T-helper 17 cell (primary cell): ENCODE measurements at regions not wholly inside any gene's neighbourhood (a gene's known extent, or its start where the extent isn't known, plus 50 kb on each side); places are given as distances from the start of the nearest gene placed in this dataset.
"Not testable (repeated sequence)": the region's sequence is repeated elsewhere in the genome, so short reads cannot be mapped to it uniquely, and the experiment has no call there.

Source experiments
- ATAC-seq: fragments of 150-1000 bp; cut with Tn5 transposase; 2 replicates; pipeline ENCODE4 v1.10.0; 2021; ENCODE audit warnings: mild to moderate bottlenecking, moderate library complexity
- DNase-seq, 3 donors: peaks; one replicate each; pipeline versions ENCODE4 v3.0.0 to v3.0.0-alpha.2; 2020 to 2021
- H3K9me3 ChIP-seq: one replicate; pipeline ENCODE4 v1.7.0; 2013; ENCODE audit warnings: low read length, mild to moderate bottlenecking; ENCODE audit not compliant: control insufficient read depth, poor library complexity, severe bottlenecking
- H3K27ac Mint-ChIP-seq: one replicate; pipeline ENCODE4 v1.8.0; 2022; ENCODE audit warnings: mild to moderate bottlenecking, moderate library complexity, mixed read lengths
- H3K27me3 Mint-ChIP-seq: one replicate; pipeline ENCODE4 v1.8.0; 2022; ENCODE audit warnings: mixed read lengths
- H3K36me3 Mint-ChIP-seq: one replicate; pipeline ENCODE4 v1.8.0; 2022; ENCODE audit warnings: low read depth, mixed read lengths
- H3K4me1 Mint-ChIP-seq: one replicate; pipeline ENCODE4 v1.8.0; 2022; ENCODE audit warnings: mild to moderate bottlenecking, mixed read lengths
- H3K4me3 Mint-ChIP-seq: one replicate; pipeline ENCODE4 v1.8.0; 2022; ENCODE audit warnings: mild to moderate bottlenecking, moderate library complexity, mixed read lengths

DNA sequence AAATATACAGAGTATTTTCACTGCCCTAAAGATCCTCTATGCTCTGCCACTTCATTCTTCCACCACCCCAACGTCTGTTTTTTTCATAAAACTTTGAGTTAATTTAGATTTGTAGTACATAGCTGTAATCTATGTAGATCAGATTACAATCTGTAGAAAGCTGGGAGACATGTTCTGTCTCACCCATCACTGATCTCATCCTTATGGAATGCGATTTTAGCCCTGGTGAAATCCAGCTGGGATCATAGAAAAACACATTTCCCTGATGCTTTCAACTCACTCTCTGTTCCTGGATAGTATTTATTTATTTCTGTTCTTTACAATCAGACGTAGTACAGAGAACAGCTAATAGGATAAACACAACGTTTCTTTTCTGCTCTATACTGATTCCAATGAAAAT, 521.0 kb downstream of the KIF20B start:
- Mint-ChIP-seq H3K27ac (no peak overlapping the region), H3K36me3 (no peaks in the 10 kb centered on the region)

DNA sequence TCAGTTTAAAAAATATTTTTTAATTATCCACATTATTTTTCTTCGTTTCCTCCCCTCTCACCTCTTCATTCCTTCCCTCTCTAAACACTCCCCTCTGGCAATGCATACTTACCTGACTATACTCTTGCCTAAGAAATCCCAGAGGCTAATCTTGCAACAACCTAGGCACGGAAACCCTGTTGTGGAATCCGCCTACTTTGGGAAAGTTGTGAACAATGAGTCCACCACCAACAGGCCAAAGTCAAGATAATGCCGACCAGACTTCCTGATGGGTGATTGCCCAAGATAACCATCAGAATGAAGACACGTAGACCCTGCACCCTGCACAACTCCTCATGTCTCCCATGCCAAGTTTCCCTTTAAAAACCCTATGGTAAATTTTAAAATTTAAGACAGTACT, 521.5 kb downstream of the KIF20B start:
- H3K4me3 Mint-ChIP-seq: no peak overlapping the region
- no peak for ATAC-seq

More for the DNA sequence above, 521.0 kb downstream of the KIF20B start:
- no peak for ATAC-seq
- DNase-seq: no peak
- Mint-ChIP-seq H3K27me3 (no peaks in the 10 kb centered on the region), H3K4me1 (no peaks in the 10 kb centered on the region), H3K4me3 (no peak overlapping the region)
- no peaks in the 10 kb centered on the region for H3K9me3 ChIP-seq

DNA sequence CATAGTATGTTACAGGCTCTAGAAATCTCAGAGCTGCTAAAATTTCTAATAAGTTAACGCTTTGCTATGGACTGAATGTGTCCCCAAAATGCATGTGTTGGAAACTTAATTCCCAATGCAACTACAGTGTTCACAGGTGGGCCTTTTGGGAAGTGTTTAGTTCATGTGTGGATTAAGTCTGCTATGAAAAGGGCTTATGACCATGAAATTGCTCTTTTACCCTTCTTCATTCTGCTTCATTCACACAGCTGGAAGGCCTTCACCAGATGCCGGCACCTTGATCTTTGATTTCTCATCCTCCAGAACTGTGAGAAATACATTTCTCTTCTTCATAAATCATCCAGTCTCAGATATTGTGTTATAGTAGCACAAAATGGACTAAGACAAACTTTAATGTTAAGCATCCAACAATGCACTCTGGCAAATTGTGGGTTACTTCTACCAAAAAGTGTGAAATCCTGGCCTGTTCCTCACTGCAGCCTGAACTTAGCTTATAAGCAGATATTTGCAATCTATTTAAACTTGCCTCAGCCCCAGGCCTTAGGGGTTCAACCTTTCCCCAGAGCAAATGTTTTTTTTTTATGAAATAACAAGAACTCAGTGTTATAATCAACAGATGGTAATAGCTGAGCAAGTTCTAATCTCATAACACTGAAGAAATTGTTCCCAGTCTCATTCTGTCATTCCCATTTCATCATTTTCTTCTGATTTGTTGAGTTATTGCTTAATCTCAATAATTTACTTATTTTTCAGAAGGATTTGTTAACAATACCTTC, 523.6 kb downstream of the KIF20B start:
- no peaks in the 10 kb centered on the region for H3K4me1 Mint-ChIP-seq
- no peaks in the 10 kb centered on the region for H3K36me3 Mint-ChIP-seq
- no peak overlapping the region for H3K4me3 Mint-ChIP-seq
- no peaks in the 10 kb centered on the region for H3K27me3 Mint-ChIP-seq
- ATAC-seq: no peak
- no peaks in the 10 kb centered on the region for H3K9me3 ChIP-seq
- DNase-seq: no peak
- H3K27ac Mint-ChIP-seq: no peak overlapping the region

More for the DNA sequence above, 521.5 kb downstream of the KIF20B start:
- no peak overlapping the region for H3K27ac Mint-ChIP-seq
- no peak for DNase-seq
- H3K36me3 Mint-ChIP-seq: no peaks in the 10 kb centered on the region
- no peaks in the 10 kb centered on the region for H3K9me3 ChIP-seq
- H3K27me3 Mint-ChIP-seq: no peaks in the 10 kb centered on the region
- H3K4me1 Mint-ChIP-seq: no peaks in the 10 kb centered on the region

DNA sequence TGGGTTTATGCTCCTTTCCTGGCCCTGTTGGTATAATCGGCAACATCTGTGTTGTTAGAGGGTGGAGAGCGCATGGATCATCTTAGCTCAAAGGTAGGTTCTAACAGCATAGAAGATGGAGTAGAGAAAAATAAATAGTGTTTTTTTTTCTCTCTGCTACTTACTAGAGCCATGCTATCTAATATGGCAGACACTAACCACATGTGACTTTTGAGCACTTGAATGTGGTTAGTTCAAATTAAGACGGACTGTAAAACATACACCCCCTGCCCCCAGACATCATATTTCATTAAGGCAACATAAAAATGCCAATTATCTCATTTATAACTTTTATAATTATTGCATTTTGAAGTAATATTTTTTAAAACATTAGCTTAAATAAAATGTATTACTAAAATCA, 525.1 kb downstream of the KIF20B start:
- no peaks in the 10 kb centered on the region for H3K4me1 Mint-ChIP-seq
- H3K27me3 Mint-ChIP-seq: no peaks in the 10 kb centered on the region
- H3K36me3 Mint-ChIP-seq: no peaks in the 10 kb centered on the region
- no peak overlapping the region for H3K4me3 Mint-ChIP-seq
- H3K27ac Mint-ChIP-seq: no peak overlapping the region
- DNase-seq: no peak
- ATAC-seq: no peak
- no peaks in the 10 kb centered on the region for H3K9me3 ChIP-seq

DNA sequence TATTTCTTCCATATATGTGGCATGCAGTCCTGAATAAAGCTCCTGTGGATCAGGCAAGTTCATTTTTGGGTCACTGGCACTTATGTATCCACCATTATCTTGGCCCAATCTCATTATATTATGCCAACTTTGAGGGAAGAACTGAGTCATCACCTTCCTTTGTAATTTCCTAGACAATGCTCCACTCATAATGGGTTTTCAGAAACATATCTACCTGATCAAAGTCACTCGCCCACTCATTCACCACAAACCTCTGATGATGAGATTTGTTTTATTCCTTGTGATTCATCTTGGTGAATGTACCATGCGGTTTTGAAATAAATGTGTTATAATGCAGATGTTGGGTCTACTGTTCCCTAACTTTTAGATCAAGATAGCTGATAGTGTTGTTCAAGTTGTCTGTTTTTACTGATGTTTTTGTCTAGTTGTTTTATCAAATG, 525.8 kb downstream of the KIF20B start:
- no peak for ATAC-seq
- H3K9me3 ChIP-seq: no peaks in the 10 kb centered on the region
- Mint-ChIP-seq H3K4me1 (no peaks in the 10 kb centered on the region), H3K27me3 (no peaks in the 10 kb centered on the region), H3K4me3 (no peak overlapping the region), H3K36me3 (no peaks in the 10 kb centered on the region), H3K27ac (no peak overlapping the region)
- no peak for DNase-seq

DNA sequence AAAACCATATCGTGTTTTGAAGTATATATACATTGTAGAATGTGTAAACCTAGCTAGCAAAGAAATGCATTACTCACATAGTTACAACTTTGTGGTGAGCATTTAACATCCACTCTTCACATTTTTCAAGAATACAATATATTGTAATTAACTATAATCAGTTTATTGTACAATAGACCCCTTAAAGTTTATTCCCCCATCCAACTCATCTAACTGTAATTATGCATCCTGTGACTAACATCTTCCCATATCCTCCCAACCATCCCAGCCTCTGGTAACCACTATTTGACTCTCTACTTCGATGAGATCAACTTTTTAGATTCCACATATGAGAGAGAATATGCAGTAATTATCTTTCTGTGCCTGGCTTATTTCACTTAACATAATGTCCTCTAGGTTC, 526.4 kb downstream of the KIF20B start:
- no peak for ATAC-seq
- Mint-ChIP-seq H3K4me1 (no peaks in the 10 kb centered on the region), H3K36me3 (no peaks in the 10 kb centered on the region), H3K27me3 (no peaks in the 10 kb centered on the region), H3K4me3 (no peak overlapping the region), H3K27ac (no peak overlapping the region)
- no peak for DNase-seq
- H3K9me3 ChIP-seq: no peaks in the 10 kb centered on the region

DNA sequence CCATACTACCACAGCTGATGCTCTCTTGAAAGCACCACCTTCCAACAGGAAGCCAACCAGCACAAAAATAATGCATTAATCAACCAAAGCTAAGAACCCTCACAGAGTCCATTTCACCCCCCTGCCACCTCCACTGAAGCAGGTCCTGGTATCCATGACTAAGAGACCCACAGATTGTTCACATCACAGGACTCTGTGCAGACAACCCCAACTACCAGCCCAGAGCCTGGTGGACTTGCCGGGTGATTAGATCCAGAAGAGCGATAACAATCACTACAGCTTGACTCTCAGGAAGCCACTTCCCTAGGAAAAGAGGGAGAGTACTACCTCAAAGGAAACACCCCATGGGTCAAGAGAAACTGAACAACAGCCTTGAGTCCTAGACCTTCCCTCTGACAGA, 528.1 kb downstream of the KIF20B start:
- no peak overlapping the region for H3K4me3 Mint-ChIP-seq
- H3K36me3 Mint-ChIP-seq: no peaks in the 10 kb centered on the region
- no peaks in the 10 kb centered on the region for H3K9me3 ChIP-seq
- ATAC-seq (no peak), DNase-seq (no peak)
- no peaks in the 10 kb centered on the region for H3K27me3 Mint-ChIP-seq
- no peaks in the 10 kb centered on the region for H3K4me1 Mint-ChIP-seq
- H3K27ac Mint-ChIP-seq: no peak overlapping the region

DNA sequence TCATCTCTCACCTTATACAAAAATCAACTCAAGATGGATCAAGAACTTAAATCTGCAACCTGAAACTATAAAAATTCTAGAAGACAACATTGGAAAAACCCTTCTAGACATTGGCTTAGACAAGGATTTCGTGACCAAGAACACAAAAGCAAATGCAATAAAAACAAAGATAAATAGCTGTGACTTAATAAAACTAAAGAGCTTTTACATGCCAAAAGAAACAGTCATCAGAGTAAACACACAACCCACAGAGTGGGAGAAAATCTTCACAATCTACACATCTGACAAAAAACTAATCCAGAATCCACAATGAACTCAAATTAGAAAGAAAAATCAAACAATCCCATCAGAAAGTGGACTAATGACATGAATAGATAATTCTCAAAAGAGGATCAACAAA, 532.4 kb downstream of the KIF20B start:
- ATAC-seq, H3K4me3 Mint-ChIP-seq, H3K27me3 Mint-ChIP-seq: not testable (repeated sequence)

DNA sequence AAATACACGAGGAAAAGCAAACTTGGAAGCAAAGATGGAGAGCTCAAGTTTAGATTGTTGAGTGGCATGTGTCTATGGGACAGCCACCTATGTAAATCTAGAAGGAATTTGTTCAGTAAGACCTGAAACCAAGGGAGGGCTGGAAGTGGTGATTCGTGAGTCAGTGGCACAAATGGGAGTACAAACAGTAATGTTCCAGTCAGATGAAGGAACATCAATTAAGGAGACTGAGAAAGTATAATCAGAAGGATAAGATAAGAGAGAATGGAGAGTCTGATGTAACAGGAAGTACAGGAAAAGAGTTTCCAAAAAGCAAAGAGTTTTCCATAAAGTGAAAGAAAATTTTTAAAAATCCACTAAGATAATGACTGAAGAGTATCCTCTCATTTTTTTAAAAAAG, 544.2 kb downstream of the KIF20B start:
- Mint-ChIP-seq H3K27ac (no peak overlapping the region), H3K27me3 (no peaks in the 10 kb centered on the region), H3K4me1 (no peaks in the 10 kb centered on the region), H3K36me3 (no peaks in the 10 kb centered on the region), H3K4me3 (no peak overlapping the region)
- no peaks in the 10 kb centered on the region for H3K9me3 ChIP-seq
- no peak for DNase-seq
- no peak for ATAC-seq

More for the DNA sequence above, 532.4 kb downstream of the KIF20B start:
- H3K9me3 ChIP-seq, H3K4me1 Mint-ChIP-seq, DNase-seq, H3K36me3 Mint-ChIP-seq, H3K27ac Mint-ChIP-seq: not testable (repeated sequence)

DNA sequence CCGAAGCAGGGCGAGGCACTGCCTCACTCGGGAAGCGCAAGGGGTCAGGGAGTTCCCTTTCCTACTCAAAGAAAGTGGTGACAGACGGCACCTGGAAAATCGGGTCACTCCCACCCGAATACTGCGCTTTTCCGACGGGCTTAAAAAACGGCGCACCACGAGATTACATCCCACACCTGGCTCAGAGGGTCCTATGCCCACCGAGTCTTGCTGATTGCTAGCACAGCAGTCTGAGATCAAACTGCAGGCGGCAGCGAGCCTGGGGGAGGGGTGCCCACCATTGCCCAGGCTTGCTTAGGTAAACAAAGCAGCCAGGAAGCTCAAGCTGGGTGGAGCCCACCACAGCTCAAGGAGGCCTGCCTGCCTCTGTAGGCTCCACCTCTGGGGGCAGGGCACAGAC, 549.4 kb downstream of the KIF20B start:
- not testable (repeated sequence) for DNase-seq, H3K9me3 ChIP-seq, H3K4me3 Mint-ChIP-seq, H3K36me3 Mint-ChIP-seq, ATAC-seq, H3K27me3 Mint-ChIP-seq, H3K27ac Mint-ChIP-seq, H3K4me1 Mint-ChIP-seq

DNA sequence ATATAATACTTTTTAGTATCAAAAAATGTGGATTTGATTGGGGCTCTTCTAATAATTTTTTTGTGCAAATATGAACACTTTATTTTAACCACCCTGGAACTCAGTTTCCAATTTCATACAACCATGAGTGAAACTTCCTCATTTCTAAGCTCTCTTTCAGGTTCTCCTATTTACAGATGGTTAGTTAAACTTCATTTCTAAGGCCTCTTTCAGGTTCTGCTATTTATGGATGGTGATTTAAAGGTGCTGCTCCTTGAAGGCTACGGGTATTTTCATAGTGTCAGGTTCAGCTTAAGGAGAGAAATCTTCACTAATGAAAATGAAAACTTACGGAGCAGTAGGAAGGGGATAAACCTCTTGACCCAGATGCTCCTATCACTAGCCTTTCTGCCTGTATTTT, 568.3 kb downstream of the KIF20B start:
- no peaks in the 10 kb centered on the region for H3K36me3 Mint-ChIP-seq
- H3K4me3 Mint-ChIP-seq: no peak overlapping the region
- no peak for DNase-seq
- H3K27ac Mint-ChIP-seq: no peak overlapping the region
- peaks cover 13% of the 10 kb centered on the region for H3K27me3 Mint-ChIP-seq
- H3K9me3 ChIP-seq: no peaks in the 10 kb centered on the region
- H3K4me1 Mint-ChIP-seq: no peaks in the 10 kb centered on the region
- ATAC-seq: no peak

DNA sequence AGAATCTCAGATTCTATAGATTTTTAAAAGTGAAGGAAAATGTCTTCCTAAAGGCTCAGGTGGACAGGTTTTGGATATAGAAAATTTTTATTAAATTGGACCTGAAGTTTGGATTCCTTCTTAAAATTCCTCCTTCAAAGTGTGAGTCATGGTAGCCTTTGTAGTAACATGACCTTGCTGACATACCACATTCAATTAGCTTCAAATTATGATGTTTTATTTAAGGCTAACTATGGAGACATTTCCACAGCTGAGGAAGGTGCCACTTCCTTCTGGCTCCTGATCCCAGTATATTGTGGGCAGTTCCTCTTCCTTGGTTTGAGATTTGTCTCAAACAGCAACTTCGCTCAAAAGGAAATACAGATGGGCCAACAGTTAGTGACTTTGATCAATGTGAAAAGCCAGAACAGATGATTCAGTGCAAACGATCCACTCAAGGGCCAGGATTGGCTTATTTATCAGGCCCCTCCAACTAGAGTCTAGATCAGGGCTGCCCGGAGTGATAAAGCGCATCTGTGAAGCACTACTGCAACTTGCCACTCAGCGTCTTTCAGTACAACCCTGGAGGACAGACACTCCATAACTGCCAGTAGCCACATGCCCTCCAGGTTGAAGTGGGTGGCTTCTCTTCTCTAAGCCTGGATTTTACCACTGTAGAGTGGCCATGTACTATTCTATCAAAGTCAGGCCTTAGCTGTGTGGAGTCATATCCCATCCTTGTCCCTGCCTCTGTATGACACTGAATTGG, 573.5 kb downstream of the KIF20B start:
- ATAC-seq: no peak
- no peak overlapping the region for H3K4me3 Mint-ChIP-seq
- no peaks in the 10 kb centered on the region for H3K4me1 Mint-ChIP-seq
- no peaks in the 10 kb centered on the region for H3K9me3 ChIP-seq
- H3K27me3 Mint-ChIP-seq: peaks cover 13% of the 10 kb centered on the region
- H3K27ac Mint-ChIP-seq: no peak overlapping the region
- H3K36me3 Mint-ChIP-seq: no peaks in the 10 kb centered on the region
- DNase-seq: no peak

DNA sequence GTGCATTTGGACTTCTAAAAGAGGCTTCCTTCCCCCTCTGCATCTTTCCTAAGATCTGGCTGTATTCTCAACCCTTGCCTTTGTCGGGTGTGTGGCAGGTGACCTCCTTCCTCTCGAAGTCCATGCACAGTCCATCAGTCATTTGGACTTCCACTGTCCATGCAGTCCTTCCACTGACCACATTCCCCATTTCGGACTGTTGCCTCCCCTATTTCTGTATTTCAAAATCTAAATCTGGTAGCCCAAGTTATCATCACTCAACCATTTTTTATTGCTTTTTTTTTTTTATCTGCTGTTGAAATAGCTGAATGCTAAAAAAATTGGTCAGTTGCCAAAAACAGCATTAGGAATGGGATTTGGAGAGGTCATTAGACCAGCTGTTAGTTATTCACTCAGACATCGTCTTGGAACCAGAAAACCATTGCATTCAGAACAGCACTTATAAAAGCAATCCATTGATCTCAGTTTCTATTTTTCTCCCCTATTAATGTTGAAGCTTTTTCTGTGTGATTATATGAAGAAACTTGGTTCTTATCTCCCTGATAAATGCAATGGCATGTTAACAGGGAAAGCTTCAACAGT, 575.6 kb downstream of the KIF20B start:
- Mint-ChIP-seq H3K27me3 (peaks cover 10% of the 10 kb centered on the region), H3K27ac (no peak overlapping the region), H3K36me3 (no peaks in the 10 kb centered on the region), H3K4me1 (no peaks in the 10 kb centered on the region), H3K4me3 (no peak overlapping the region)
- H3K9me3 ChIP-seq: no peaks in the 10 kb centered on the region
- no peak for DNase-seq
- ATAC-seq: no peak
